IMR-90 (cell line): ENCODE measurements at regions not wholly inside any gene's neighbourhood (a gene's known extent, or its start where the extent isn't known, plus 50 kb on each side); places are given as distances from the start of the nearest gene placed in this dataset.

Experiments used
- ATAC-seq: fragments of 200-7000 bp; cut with Tn5 transposase; 2 replicates; pipeline ENCODE4 v1.9.1; 2020; ENCODE audit warnings: low read depth, mild to moderate bottlenecking, moderate library complexity
- BruUV-seq: library from RNA; stranded (reverse); fragments of 400-500 nt; replicated peaks from 2 replicates; lab custom pipeline; 2021; lab: Mats Ljungman, UMichigan
- CTCF ChIA-PET: fragments of 300-600 bp; formaldehyde crosslinking; extraction: SDS; loops from one replicate; lab custom pipeline; 2021; ENCODE audit warnings: antibody characterized with exemption; lab: Yijun Ruan, JAX
- POLR2A ChIA-PET: fragments of 300-600 bp; sonication (Branson Sonifier 250); formaldehyde crosslinking; loops from one replicate; lab custom pipeline; 2022; ENCODE audit warnings: antibody characterized with exemption; ENCODE audit not compliant: unreplicated experiment; lab: Charles Lee
- DNase-seq: peaks from one replicate; pipeline ENCODE4 v3.0.0; 2013
- H2AFZ ChIP-seq: replicated peaks from 2 replicates; pipeline ENCODE3; 2013; ENCODE audit warnings: low read length, mild to moderate bottlenecking; ENCODE audit not compliant: poor library complexity
- H2AK5ac ChIP-seq: 2 replicates; pipeline ENCODE4 v1.6.1; 2013; ENCODE audit warnings: low read depth, low read length, inconsistent platforms
- H2AK9ac ChIP-seq: replicated peaks from 2 replicates; pipeline ENCODE3; 2013; ENCODE audit warnings: mild to moderate bottlenecking, low read depth, low read length, moderate library complexity; ENCODE audit not compliant: poor library complexity
- H2BK120ac ChIP-seq: 2 replicates; pipeline ENCODE4 v1.6.1; 2013; ENCODE audit warnings: low read depth, low read length, inconsistent platforms
- H2BK15ac ChIP-seq: 3 replicates; pipeline ENCODE4 v1.6.1; 2013; ENCODE audit warnings: low read depth, low read length, inconsistent platforms
- H2BK20ac ChIP-seq: 2 replicates; pipeline ENCODE4 v1.6.1; 2013; ENCODE audit warnings: low read depth, mild to moderate bottlenecking, inconsistent platforms, low read length, moderate library complexity
- H2BK5ac ChIP-seq: 2 replicates; pipeline ENCODE4 v1.6.1; 2013; ENCODE audit warnings: mild to moderate bottlenecking, low read depth, low read length, inconsistent platforms; ENCODE audit not compliant: poor library complexity, severe bottlenecking
- H3K14ac ChIP-seq: replicated peaks from 2 replicates; pipeline ENCODE4 v1.6.1; 2013; ENCODE audit warnings: low read depth, low read length, inconsistent platforms
- H3K18ac ChIP-seq: 2 replicates; pipeline ENCODE4 v1.6.1; 2013; ENCODE audit warnings: low read depth, low read length, control low read depth
- H3K23ac ChIP-seq: 2 replicates; pipeline ENCODE4 v1.6.1; 2013; ENCODE audit warnings: low read depth, low read length, inconsistent platforms
- H3K27ac ChIP-seq: 2 replicates; pipeline ENCODE4 v1.5.1; 2013; ENCODE audit warnings: mild to moderate bottlenecking, control low read depth, low read length; ENCODE audit not compliant: insufficient read depth
- H3K27me3 ChIP-seq: 2 replicates; pipeline ENCODE4 v1.6.1; 2013; ENCODE audit warnings: low read length; ENCODE audit not compliant: control insufficient read depth, insufficient read depth
- H3K36me3 ChIP-seq: 2 replicates; pipeline ENCODE4 v1.6.1; 2013; ENCODE audit warnings: low read length, mixed read lengths; ENCODE audit not compliant: control insufficient read depth, insufficient read depth
- H3K4ac ChIP-seq: 2 replicates; pipeline ENCODE4 v1.6.1; 2013; ENCODE audit warnings: low read depth, low read length, inconsistent platforms
- H3K4me1 ChIP-seq: 2 replicates; pipeline ENCODE4 v1.6.1; 2013; ENCODE audit warnings: low read length, mixed read lengths; ENCODE audit not compliant: control insufficient read depth, insufficient read depth
- H3K4me2 ChIP-seq: 2 replicates; pipeline ENCODE4 v1.6.1; 2013; ENCODE audit warnings: low read depth, mild to moderate bottlenecking, control low read depth, low read length, moderate library complexity
- H3K4me3 ChIP-seq: 2 replicates; pipeline ENCODE4 v1.5.1; 2013; ENCODE audit warnings: low read depth, mild to moderate bottlenecking, control low read depth, low read length, moderate library complexity; ENCODE audit not compliant: insufficient read depth
- H3K56ac ChIP-seq: 2 replicates; pipeline ENCODE4 v1.6.1; 2013; ENCODE audit warnings: low read length, inconsistent platforms; ENCODE audit not compliant: insufficient read depth; ENCODE audit errors: extremely low read depth
- H3K79me1 ChIP-seq, 2 experiments: 2 replicates each; pipeline ENCODE4 v1.6.1; 2013; ENCODE audit warnings: low read length in 2 of 2, inconsistent platforms in 1 of 2, low read depth in 1 of 2
- H3K9ac ChIP-seq: 2 replicates; pipeline ENCODE4 v1.6.1; 2013; ENCODE audit warnings: low read depth, low read length, control low read depth
- H3K9me1 ChIP-seq: 2 replicates; pipeline ENCODE4 v1.6.1; 2013; ENCODE audit warnings: low read length, inconsistent platforms; ENCODE audit not compliant: insufficient read depth
- H3K9me3 ChIP-seq: 2 replicates; pipeline ENCODE4 v1.6.1; 2013; ENCODE audit warnings: low read length; ENCODE audit not compliant: control insufficient read depth, insufficient read depth
- H4K20me1 ChIP-seq: 2 replicates; pipeline ENCODE4 v1.6.1; 2013; ENCODE audit warnings: low read length, inconsistent platforms; ENCODE audit not compliant: insufficient read depth
- H4K5ac ChIP-seq: 2 replicates; pipeline ENCODE4 v1.6.1; 2013; ENCODE audit warnings: mild to moderate bottlenecking, low read depth, low read length, control low read depth
- H4K8ac ChIP-seq, 2 experiments: 2 replicates each; pipeline ENCODE4 v1.6.1; 2013; ENCODE audit warnings: low read depth in 2 of 2, low read length in 2 of 2, control low read depth in 1 of 2, inconsistent platforms in 1 of 2
- H4K91ac ChIP-seq: 2 replicates; pipeline ENCODE4 v1.6.1; 2013; ENCODE audit warnings: low read depth, low read length, inconsistent platforms; ENCODE audit not compliant: insufficient read depth
- BHLHE40 ChIP-seq: fragments of 150-350 bp; IDR thresholded peaks from 2 replicates; pipeline ENCODE4 v1.6.1; 2016; ENCODE audit warnings: mild to moderate bottlenecking, low read depth, low read length
- CEBPB ChIP-seq: IDR thresholded peaks from 2 replicates; pipeline ENCODE4 v1.6.1; 2012; ENCODE audit warnings: low read depth, low read length, improper control_type of control experiment
- CHD1 ChIP-seq: IDR thresholded peaks from 2 replicates; pipeline ENCODE4 v1.6.1; 2012; ENCODE audit warnings: low read depth, low read length, improper control_type of control experiment
- CTCF ChIP-seq: conservative IDR thresholded peaks from 2 replicates; pipeline ENCODE4 v1.5.1; 2012; ENCODE audit warnings: mild to moderate bottlenecking, low read depth, low read length, improper control_type of control experiment
- FOS ChIP-seq: fragments of 150-350 bp; IDR thresholded peaks from 2 replicates; pipeline ENCODE4 v1.6.1; 2016; ENCODE audit warnings: low read depth, low read length
- MAFK ChIP-seq: IDR thresholded peaks from 2 replicates; pipeline ENCODE4 v1.6.1; 2012; ENCODE audit warnings: low read depth, low read length, improper control_type of control experiment
- MAZ ChIP-seq: IDR thresholded peaks from 2 replicates; pipeline ENCODE4 v1.6.1; 2012; ENCODE audit warnings: low read depth, mild to moderate bottlenecking, low read length, improper control_type of control experiment, moderate library complexity, borderline replicate concordance
- MXI1 ChIP-seq: IDR thresholded peaks from 2 replicates; pipeline ENCODE4 v1.6.1; 2012; ENCODE audit warnings: low read depth, mild to moderate bottlenecking, low read length, moderate library complexity, borderline replicate concordance
- NFE2L2 ChIP-seq: fragments of 150-350 bp; IDR thresholded peaks from 2 replicates; pipeline ENCODE4 v1.6.1; 2016; ENCODE audit warnings: low read depth, mild to moderate bottlenecking, low read length
- POLR2A ChIP-seq: IDR thresholded peaks from 2 replicates; pipeline ENCODE4 v1.6.1; 2012; ENCODE audit warnings: mild to moderate bottlenecking, low read depth, low read length
- RAD21 ChIP-seq: IDR thresholded peaks from 2 replicates; pipeline ENCODE4 v1.6.1; 2012; ENCODE audit warnings: low read length, improper control_type of control experiment
- RCOR1 ChIP-seq: IDR thresholded peaks from 2 replicates; pipeline ENCODE4 v1.6.1; 2012; ENCODE audit warnings: mild to moderate bottlenecking, low read length, improper control_type of control experiment; ENCODE audit not compliant: insufficient replicate concordance
- RFX5 ChIP-seq: IDR thresholded peaks from 2 replicates; pipeline ENCODE4 v1.8.0; 2012; ENCODE audit warnings: low read depth, mild to moderate bottlenecking, low read length, moderate library complexity
- SMC3 ChIP-seq: fragments of 150-350 bp; IDR thresholded peaks from 2 replicates; pipeline ENCODE4 v1.6.1; 2016; ENCODE audit warnings: low read depth, mild to moderate bottlenecking, antibody characterized with exemption, low read length, moderate library complexity
- USF2 ChIP-seq: fragments of 150-350 bp; IDR thresholded peaks from 2 replicates; pipeline ENCODE4 v1.6.1; 2017; ENCODE audit warnings: mild to moderate bottlenecking, antibody characterized with exemption, low read length, low read depth
- WGBS, 2 experiments: methylation state at CpG; one replicate each; pipeline versions ENCODE4 v1.1.5 to v1.1.7; 2013; ENCODE audit warnings: missing lambda C conversion rate in 2 of 2; ENCODE audit not compliant: insufficient read length in 1 of 2; ENCODE audit errors: extremely low coverage in 2 of 2; 5-methylcytosine and 5-hydroxymethylcytosine counted together
- dilution Hi-C: fragments of 300-500 bp; cut with HindIII; formaldehyde crosslinking; loops from one replicate; pipeline ENCODE4 v1.14.3; 2018; ENCODE audit warnings: low sequenced_read_pairs; ENCODE audit not compliant: unreplicated experiment
- in situ Hi-C: fragments of 300-500 bp; cut with MboI; formaldehyde crosslinking; loops from 3 replicates; pipeline ENCODE4 v1.14.3; 2019; ENCODE audit warnings: low sequenced_read_pairs, inconsistent platforms, mixed read lengths
- intact Hi-C: fragments of 100-400 bp; cut with micrococcal nuclease; formaldehyde crosslinking; loops from 2 replicates; pipeline ENCODE4 v1.10.0; 2022
- TF ChIP-seq, protein P1 (sequence below): fragments of 150-350 bp; IDR thresholded peaks from 2 replicates; pipeline ENCODE4 v1.6.1; 2016; ENCODE audit warnings: low read depth, mild to moderate bottlenecking, low read length, moderate library complexity, borderline replicate concordance

- no peak overlapping the region for H2BK15ac ChIP-seq
- CTCF ChIA-PET, result interaction anchor here (0.7 kb wide), 1 partner anchor 9 kb away, joined by 4 read pairs; no protein-coding TSS in a partner anchor
- no peak overlapping the region for H3K14ac ChIP-seq
- no peaks in the 10 kb centered on the region for H3K9me3 ChIP-seq
- H2AK5ac ChIP-seq, result no peak overlapping the region
- no peaks in the 10 kb centered on the region for H3K4me1 ChIP-seq
- ATAC-seq, result no peak
- H3K27me3 ChIP-seq, result no peaks in the 10 kb centered on the region
- H2BK5ac ChIP-seq, result no peak overlapping the region
- no peak overlapping the region for H3K23ac ChIP-seq
- no TSS peak for BruUV-seq
- no peaks in the 10 kb centered on the region for H3K36me3 ChIP-seq
- TF ChIP-seq, protein P1, sequence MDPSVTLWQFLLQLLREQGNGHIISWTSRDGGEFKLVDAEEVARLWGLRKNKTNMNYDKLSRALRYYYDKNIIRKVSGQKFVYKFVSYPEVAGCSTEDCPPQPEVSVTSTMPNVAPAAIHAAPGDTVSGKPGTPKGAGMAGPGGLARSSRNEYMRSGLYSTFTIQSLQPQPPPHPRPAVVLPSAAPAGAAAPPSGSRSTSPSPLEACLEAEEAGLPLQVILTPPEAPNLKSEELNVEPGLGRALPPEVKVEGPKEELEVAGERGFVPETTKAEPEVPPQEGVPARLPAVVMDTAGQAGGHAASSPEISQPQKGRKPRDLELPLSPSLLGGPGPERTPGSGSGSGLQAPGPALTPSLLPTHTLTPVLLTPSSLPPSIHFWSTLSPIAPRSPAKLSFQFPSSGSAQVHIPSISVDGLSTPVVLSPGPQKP, result no peak
- no peak for TF ChIP-seq FOS
- TF ChIP-seq POLR2A, result no peak
- no peak for TF ChIP-seq RAD21
- TF ChIP-seq CEBPB, result no peak
- no peak for TF ChIP-seq SMC3
- no peak for TF ChIP-seq RCOR1
- no peak for TF ChIP-seq RFX5
- TF ChIP-seq MAFK, result no peak
- no peak for TF ChIP-seq NFE2L2
- no peak for TF ChIP-seq MXI1
- no peak for TF ChIP-seq CHD1
- TF ChIP-seq MAZ, result no peak
- no peak for TF ChIP-seq USF2
- no peak for TF ChIP-seq CTCF
- TF ChIP-seq BHLHE40, result no peak
- H4K8ac ChIP-seq, result no peak overlapping the region
- no peak for DNase-seq
- H2AK9ac ChIP-seq, result no peak overlapping the region
- no peaks in the 10 kb centered on the region for H3K9me1 ChIP-seq
- intact Hi-C loops (no loop called here), dilution Hi-C loops (no loop called here), in situ Hi-C loops (no loop called here)
- no peak overlapping the region for H4K5ac ChIP-seq
- POLR2A ChIA-PET, result no interaction called here
- H3K79me1 ChIP-seq, result no peaks in the 10 kb centered on the region
- H3K4me3 ChIP-seq, result no peak overlapping the region
- H3K56ac ChIP-seq, result no peak overlapping the region
- WGBS, 2 experiments, result 20% methylated on average over 2 of the region's 4 CpGs; no CpG with 5 or more reads in 1 of the 2 experiments
- no peak overlapping the region for H2BK120ac ChIP-seq
- no peak overlapping the region for H3K27ac ChIP-seq
- no peak overlapping the region for H4K91ac ChIP-seq
- no peak overlapping the region for H3K4me2 ChIP-seq
- H2BK20ac ChIP-seq, result no peak overlapping the region
- no peak overlapping the region for H2AFZ ChIP-seq
- no peak overlapping the region for H3K4ac ChIP-seq
- no peak overlapping the region for H3K9ac ChIP-seq
- H4K20me1 ChIP-seq, result no peaks in the 10 kb centered on the region
- H3K18ac ChIP-seq, result no peak overlapping the region
Measured at GRCh38 chr7:86950360-86950759, 109.1 kb downstream of the ELAPOR2 start.
